ENCODE measurements at regions not wholly inside any gene's neighbourhood (a gene's known extent, or its start where the extent isn't known, plus 50 kb on each side); places are given as distances from the start of the nearest gene placed in this dataset.

GRCh38 chr9:73446306-73446705 lies 294.6 kb downstream of the ANXA1 start:
- Histone ChIP-seq H3K9ac (ENCODE audit: insufficient read length) (no peak overlapping the region), H3K4me3 (no peak overlapping the region), H3K36me3 (ENCODE audit: insufficient read depth, low read length) (no peaks in the 10 kb centered on the region), H3K9me3 (ENCODE audit: low read depth, low read length) (no peaks in the 10 kb centered on the region), H3K27ac (no peak overlapping the region)
- no peak for TF ChIP-seq FOXP2 (optimal IDR thresholded peaks at IDR 0.05; ENCODE audit: control extremely low read depth, extremely low read length, insufficient read depth)
- TF ChIP-seq POLR2AphosphoS5 (IDR thresholded peaks at IDR 0.05; ENCODE audit: borderline replicate concordance, low read depth, low read length) = no peak
- TF ChIP-seq EZH2 (IDR thresholded peaks at IDR 0.05) = no peak
- DNase-seq (ENCODE audit: low read depth, low spot score) = no peak

GRCh38 chr9:73451003-73451402 lies 299.3 kb downstream of the ANXA1 start:
- TF ChIP-seq POLR2AphosphoS5 (IDR thresholded peaks at IDR 0.05; ENCODE audit: borderline replicate concordance, low read depth, low read length) (no peak), EZH2 (IDR thresholded peaks at IDR 0.05) (no peak), FOXP2 (optimal IDR thresholded peaks at IDR 0.05; ENCODE audit: control extremely low read depth, extremely low read length, insufficient read depth) (no peak)
- no peak for DNase-seq (ENCODE audit: low read depth, low spot score)
- Histone ChIP-seq H3K4me3 (no peak overlapping the region), H3K36me3 (ENCODE audit: insufficient read depth, low read length) (no peaks in the 10 kb centered on the region), H3K9ac (ENCODE audit: insufficient read length) (no peak overlapping the region), H3K9me3 (ENCODE audit: low read depth, low read length) (no peaks in the 10 kb centered on the region), H3K27ac (no peak overlapping the region)

- H3K9me3 ChIP-seq (ENCODE audit: low read depth, low read length) = no peaks in the 10 kb centered on the region
- DNase-seq (ENCODE audit: low read depth, low spot score) = no peak
- H3K36me3 ChIP-seq (ENCODE audit: insufficient read depth, low read length) = no peaks in the 10 kb centered on the region
- no peak overlapping the region for H3K9ac ChIP-seq (ENCODE audit: insufficient read length)
- no peak overlapping the region for H3K27ac ChIP-seq
- no peak for TF ChIP-seq POLR2AphosphoS5 (IDR thresholded peaks at IDR 0.05; ENCODE audit: borderline replicate concordance, low read depth, low read length)
- no peak for TF ChIP-seq EZH2 (IDR thresholded peaks at IDR 0.05)
- TF ChIP-seq FOXP2 (optimal IDR thresholded peaks at IDR 0.05; ENCODE audit: control extremely low read depth, extremely low read length, insufficient read depth) = no peak
- no peak overlapping the region for H3K4me3 ChIP-seq
Observed at GRCh38 chr9:73459817-73460216, 308.2 kb downstream of the ANXA1 start.

- no peaks in the 10 kb centered on the region for H3K9me3 ChIP-seq (ENCODE audit: low read depth, low read length)
- TF ChIP-seq POLR2AphosphoS5 (IDR thresholded peaks at IDR 0.05; ENCODE audit: borderline replicate concordance, low read depth, low read length) (no peak), FOXP2 (optimal IDR thresholded peaks at IDR 0.05; ENCODE audit: control extremely low read depth, extremely low read length, insufficient read depth) (no peak), EZH2 (IDR thresholded peaks at IDR 0.05) (no peak)
Observed at GRCh38 chr9:73468716-73469115, 317.1 kb downstream of the ANXA1 start.

GRCh38 chr9:73470766-73471165 lies 319.1 kb downstream of the ANXA1 start:
- no peak for DNase-seq (ENCODE audit: low read depth, low spot score)
- no peak for TF ChIP-seq FOXP2 (optimal IDR thresholded peaks at IDR 0.05; ENCODE audit: control extremely low read depth, extremely low read length, insufficient read depth)
- TF ChIP-seq POLR2AphosphoS5 (IDR thresholded peaks at IDR 0.05; ENCODE audit: borderline replicate concordance, low read depth, low read length) = no peak
- TF ChIP-seq EZH2 (IDR thresholded peaks at IDR 0.05) = no peak
- no peak overlapping the region for H3K9ac ChIP-seq (ENCODE audit: insufficient read length)
- H3K27ac ChIP-seq = no peak overlapping the region
- H3K9me3 ChIP-seq (ENCODE audit: low read depth, low read length) = no peaks in the 10 kb centered on the region
- H3K4me3 ChIP-seq = no peak overlapping the region
- no peaks in the 10 kb centered on the region for H3K36me3 ChIP-seq (ENCODE audit: insufficient read depth, low read length)

More at GRCh38 chr9:73468716-73469115, 317.1 kb downstream of the ANXA1 start:
- no peak overlapping the region for H3K27ac ChIP-seq
- H3K9ac ChIP-seq (ENCODE audit: insufficient read length) = no peak overlapping the region
- no peaks in the 10 kb centered on the region for H3K36me3 ChIP-seq (ENCODE audit: insufficient read depth, low read length)
- DNase-seq (ENCODE audit: low read depth, low spot score) = no peak
- no peak overlapping the region for H3K4me3 ChIP-seq

GRCh38 chr9:73474002-73474600 lies 322.4 kb downstream of the ANXA1 start:
- no peak for DNase-seq (ENCODE audit: low read depth, low spot score)
- no peaks in the 10 kb centered on the region for H3K36me3 ChIP-seq (ENCODE audit: insufficient read depth, low read length)
- H3K9ac ChIP-seq (ENCODE audit: insufficient read length) = no peak overlapping the region
- no peak overlapping the region for H3K4me3 ChIP-seq
- H3K9me3 ChIP-seq (ENCODE audit: low read depth, low read length) = no peaks in the 10 kb centered on the region
- TF ChIP-seq FOXP2 (optimal IDR thresholded peaks at IDR 0.05; ENCODE audit: control extremely low read depth, extremely low read length, insufficient read depth) (no peak), EZH2 (IDR thresholded peaks at IDR 0.05) (no peak), POLR2AphosphoS5 (IDR thresholded peaks at IDR 0.05; ENCODE audit: borderline replicate concordance, low read depth, low read length) (no peak)
- no peak overlapping the region for H3K27ac ChIP-seq

- H3K9me3 ChIP-seq (ENCODE audit: low read depth, low read length) = no peaks in the 10 kb centered on the region
- no peak overlapping the region for H3K4me3 ChIP-seq
- no peak overlapping the region for H3K9ac ChIP-seq (ENCODE audit: insufficient read length)
- H3K27ac ChIP-seq = no peak overlapping the region
- no peak for TF ChIP-seq EZH2 (IDR thresholded peaks at IDR 0.05)
- TF ChIP-seq FOXP2 (optimal IDR thresholded peaks at IDR 0.05; ENCODE audit: control extremely low read depth, extremely low read length, insufficient read depth) = no peak
- TF ChIP-seq POLR2AphosphoS5 (IDR thresholded peaks at IDR 0.05; ENCODE audit: borderline replicate concordance, low read depth, low read length) = no peak
- no peak for DNase-seq (ENCODE audit: low read depth, low spot score)
- H3K36me3 ChIP-seq (ENCODE audit: insufficient read depth, low read length) = no peaks in the 10 kb centered on the region
Observed at GRCh38 chr9:73474625-73475024, 323.0 kb downstream of the ANXA1 start.

- DNase-seq (ENCODE audit: low read depth, low spot score) = no peak
Observed at GRCh38 chr9:73494894-73495293, 343.2 kb downstream of the ANXA1 start.

GRCh38 chr9:73497796-73498195 lies 346.1 kb downstream of the ANXA1 start:
- H3K9ac ChIP-seq (ENCODE audit: insufficient read length) = no peak overlapping the region
- no peaks in the 10 kb centered on the region for H3K36me3 ChIP-seq (ENCODE audit: insufficient read depth, low read length)
- no peak for TF ChIP-seq EZH2 (IDR thresholded peaks at IDR 0.05)
- TF ChIP-seq POLR2AphosphoS5 (IDR thresholded peaks at IDR 0.05; ENCODE audit: borderline replicate concordance, low read depth, low read length) = no peak
- no peak for TF ChIP-seq FOXP2 (optimal IDR thresholded peaks at IDR 0.05; ENCODE audit: control extremely low read depth, extremely low read length, insufficient read depth)
- DNase-seq (ENCODE audit: low read depth, low spot score) = no peak
- H3K27ac ChIP-seq = no peak overlapping the region
- H3K4me3 ChIP-seq = no peak overlapping the region
- H3K9me3 ChIP-seq (ENCODE audit: low read depth, low read length) = no peaks in the 10 kb centered on the region

More at GRCh38 chr9:73494894-73495293, 343.2 kb downstream of the ANXA1 start:
- Histone ChIP-seq H3K27ac (no peak overlapping the region), H3K36me3 (ENCODE audit: insufficient read depth, low read length) (no peaks in the 10 kb centered on the region), H3K4me3 (no peak overlapping the region), H3K9ac (ENCODE audit: insufficient read length) (no peak overlapping the region), H3K9me3 (ENCODE audit: low read depth, low read length) (no peaks in the 10 kb centered on the region)
- TF ChIP-seq FOXP2 (optimal IDR thresholded peaks at IDR 0.05; ENCODE audit: control extremely low read depth, extremely low read length, insufficient read depth) = no peak
- TF ChIP-seq POLR2AphosphoS5 (IDR thresholded peaks at IDR 0.05; ENCODE audit: borderline replicate concordance, low read depth, low read length) = no peak
- TF ChIP-seq EZH2 (IDR thresholded peaks at IDR 0.05) = no peak
